ENCODE measurements at regions not wholly inside any gene's neighbourhood (a gene's known extent, or its start where the extent isn't known, plus 50 kb on each side); places are given as distances from the start of the nearest gene placed in this dataset.

DNA sequence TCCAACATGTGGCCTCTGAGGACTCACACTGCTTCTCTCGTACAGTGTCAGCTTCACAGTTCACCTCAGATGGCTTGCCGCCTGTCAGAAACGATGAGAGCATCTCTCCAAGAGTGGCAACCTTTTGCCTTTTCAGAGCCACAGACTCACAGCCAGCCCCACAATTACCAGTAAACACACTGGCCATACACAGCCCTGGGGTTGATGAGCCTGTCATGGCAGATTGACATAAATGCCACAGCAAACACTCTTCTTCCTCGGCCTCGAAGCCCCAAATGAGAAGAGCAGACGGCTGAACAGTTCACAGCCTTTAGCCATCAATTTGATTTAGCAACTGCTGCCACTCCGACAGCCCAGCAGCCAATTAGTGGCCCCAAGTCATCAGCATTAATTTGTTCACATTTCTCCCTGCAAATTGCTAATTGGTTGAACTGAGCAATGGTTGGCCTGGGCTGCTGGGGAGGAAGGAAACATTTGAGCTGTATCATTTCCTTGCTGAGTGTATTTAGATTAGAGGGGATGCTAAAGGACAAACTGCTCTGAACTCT lies 1142.9 kb downstream of the SORCS3 start:
- Histone ChIP-seq H3K27ac (no peak overlapping the region), H3K27me3 (replicated peaks; ENCODE audit: insufficient read depth) (no peaks in the 10 kb centered on the region), H3K9me3 (no peaks in the 10 kb centered on the region), H3K4me3 (no peak overlapping the region), H3K4me1 (replicated peaks) (no peaks in the 10 kb centered on the region), H3K36me3 (no peaks in the 10 kb centered on the region)
- DNase-seq (ENCODE audit: low spot score), result no peak
- intact Hi-C loops (cut with DNase I), result no loop called here
- 60% methylated on average over 7 of the region's 7 CpGs for WGBS
- TF ChIP-seq POLR2AphosphoS5 (IDR thresholded peaks at IDR 0.05) (no peak), POLR2A (IDR thresholded peaks at IDR 0.05) (no peak)
- TF ChIP-seq, protein P1, sequence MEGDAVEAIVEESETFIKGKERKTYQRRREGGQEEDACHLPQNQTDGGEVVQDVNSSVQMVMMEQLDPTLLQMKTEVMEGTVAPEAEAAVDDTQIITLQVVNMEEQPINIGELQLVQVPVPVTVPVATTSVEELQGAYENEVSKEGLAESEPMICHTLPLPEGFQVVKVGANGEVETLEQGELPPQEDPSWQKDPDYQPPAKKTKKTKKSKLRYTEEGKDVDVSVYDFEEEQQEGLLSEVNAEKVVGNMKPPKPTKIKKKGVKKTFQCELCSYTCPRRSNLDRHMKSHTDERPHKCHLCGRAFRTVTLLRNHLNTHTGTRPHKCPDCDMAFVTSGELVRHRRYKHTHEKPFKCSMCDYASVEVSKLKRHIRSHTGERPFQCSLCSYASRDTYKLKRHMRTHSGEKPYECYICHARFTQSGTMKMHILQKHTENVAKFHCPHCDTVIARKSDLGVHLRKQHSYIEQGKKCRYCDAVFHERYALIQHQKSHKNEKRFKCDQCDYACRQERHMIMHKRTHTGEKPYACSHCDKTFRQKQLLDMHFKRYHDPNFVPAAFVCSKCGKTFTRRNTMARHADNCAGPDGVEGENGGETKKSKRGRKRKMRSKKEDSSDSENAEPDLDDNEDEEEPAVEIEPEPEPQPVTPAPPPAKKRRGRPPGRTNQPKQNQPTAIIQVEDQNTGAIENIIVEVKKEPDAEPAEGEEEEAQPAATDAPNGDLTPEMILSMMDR (IDR thresholded peaks at IDR 0.05), result no peak

DNA sequence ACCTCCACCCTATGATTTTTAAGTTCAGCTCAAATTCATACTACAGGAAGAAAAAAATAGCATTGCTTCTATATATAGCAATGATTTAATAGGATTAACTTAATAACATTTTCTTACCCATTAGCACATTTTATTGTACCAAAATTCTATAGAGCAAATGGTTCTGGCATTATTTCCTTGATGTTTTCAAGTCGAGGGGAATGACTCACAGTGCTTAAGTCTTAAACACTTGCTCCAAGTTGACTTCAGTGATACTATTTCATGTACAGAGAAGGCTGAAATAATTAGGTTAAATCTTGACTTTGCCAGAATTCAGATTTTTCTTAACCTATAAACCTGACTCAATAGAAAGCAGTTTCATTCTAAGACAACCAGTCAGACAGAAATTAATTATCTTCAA lies 1133.8 kb downstream of the SORCS3 start:
- no peak overlapping the region for H3K27ac ChIP-seq
- intact Hi-C loops (cut with DNase I), result no loop called here

DNA sequence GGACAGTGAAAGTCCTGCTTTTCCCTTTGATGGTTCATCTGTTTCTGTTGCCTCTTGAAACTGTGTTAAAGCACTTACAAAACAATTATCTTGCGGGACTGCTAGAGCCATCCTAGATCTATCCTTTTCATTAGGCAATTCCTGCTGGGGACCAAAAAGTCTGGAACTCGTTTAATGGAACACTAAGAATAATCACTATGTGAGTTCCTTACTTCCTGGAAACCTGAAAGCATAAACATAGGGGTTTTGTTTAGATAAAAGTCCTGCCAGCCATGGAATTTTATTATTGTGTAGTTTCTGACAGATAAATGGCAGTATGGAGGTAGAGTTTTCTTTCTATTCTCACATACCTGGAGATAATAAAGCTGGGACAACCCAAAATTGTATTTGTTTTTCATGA lies 1133.3 kb downstream of the SORCS3 start:
- Histone ChIP-seq H3K27ac (no peak overlapping the region), H3K9me3 (no peaks in the 10 kb centered on the region), H3K27me3 (replicated peaks; ENCODE audit: insufficient read depth) (no peaks in the 10 kb centered on the region), H3K36me3 (no peaks in the 10 kb centered on the region), H3K4me1 (replicated peaks) (no peaks in the 10 kb centered on the region), H3K4me3 (no peak overlapping the region)
- 15% methylated on average over 2 of the region's 2 CpGs for WGBS
- TF ChIP-seq, protein P1 (IDR thresholded peaks at IDR 0.05), result no peak
- no peak for TF ChIP-seq POLR2AphosphoS5 (IDR thresholded peaks at IDR 0.05)
- no peak for TF ChIP-seq POLR2A (IDR thresholded peaks at IDR 0.05)
- intact Hi-C loops (cut with DNase I), result no loop called here
- no peak for DNase-seq (ENCODE audit: low spot score)

More for the DNA sequence above, 1133.8 kb downstream of the SORCS3 start:
- Histone ChIP-seq H3K4me1 (replicated peaks) (no peaks in the 10 kb centered on the region), H3K4me3 (no peak overlapping the region), H3K27me3 (replicated peaks; ENCODE audit: insufficient read depth) (no peaks in the 10 kb centered on the region), H3K36me3 (no peaks in the 10 kb centered on the region), H3K9me3 (no peaks in the 10 kb centered on the region)
- 55% methylated on average over 1 of the region's 1 CpG for WGBS
- TF ChIP-seq, protein P1 (IDR thresholded peaks at IDR 0.05), result no peak
- no peak for TF ChIP-seq POLR2A (IDR thresholded peaks at IDR 0.05)
- no peak for TF ChIP-seq POLR2AphosphoS5 (IDR thresholded peaks at IDR 0.05)
- no peak for DNase-seq (ENCODE audit: low spot score)

DNA sequence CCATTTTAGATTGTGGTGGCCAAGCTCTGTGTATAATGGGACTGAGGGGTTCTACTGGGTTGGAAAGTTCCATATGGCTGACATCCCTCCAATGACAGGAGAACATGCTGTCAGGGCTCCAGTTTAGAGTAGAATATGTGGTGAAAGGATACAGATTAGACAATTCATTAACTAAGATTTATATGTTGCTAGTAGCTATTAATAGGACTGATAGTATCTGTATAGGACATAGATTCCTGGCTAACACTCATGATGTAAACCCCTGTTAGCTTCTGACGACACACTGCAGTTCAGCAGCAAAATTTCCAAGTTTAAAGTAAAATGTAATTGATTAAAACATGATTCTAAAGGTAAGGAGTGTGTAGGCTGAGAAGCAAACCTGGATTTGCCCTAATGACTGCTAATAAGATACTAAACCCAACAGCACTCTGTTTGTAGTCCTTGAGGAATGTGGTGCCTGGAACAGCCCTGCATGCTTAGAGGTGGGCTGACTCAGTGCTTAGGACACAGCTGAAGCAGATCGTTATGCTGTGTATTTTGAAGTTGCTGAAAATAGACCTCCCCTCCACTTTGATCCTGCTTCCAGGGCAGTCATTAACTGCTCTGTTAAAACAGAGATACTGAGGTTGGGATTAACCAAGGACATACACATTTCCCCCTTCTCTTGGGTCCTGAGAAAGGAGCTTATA lies 1129.6 kb downstream of the SORCS3 start:
- H3K27me3 ChIP-seq (replicated peaks; ENCODE audit: insufficient read depth), result no peaks in the 10 kb centered on the region
- H3K4me3 ChIP-seq, result no peak overlapping the region
- intact Hi-C loops (cut with DNase I), result no loop called here
- WGBS, result 11% methylated on average over 2 of the region's 2 CpGs
- no peaks in the 10 kb centered on the region for H3K4me1 ChIP-seq (replicated peaks)
- no peaks in the 10 kb centered on the region for H3K9me3 ChIP-seq
- no peak overlapping the region for H3K27ac ChIP-seq
- H3K36me3 ChIP-seq, result no peaks in the 10 kb centered on the region
- TF ChIP-seq, protein P1 (IDR thresholded peaks at IDR 0.05), result no peak
- TF ChIP-seq POLR2AphosphoS5 (IDR thresholded peaks at IDR 0.05) (no peak), POLR2A (IDR thresholded peaks at IDR 0.05) (no peak)
- DNase-seq (ENCODE audit: low spot score), result no peak
